Thyroid gland (tissue), 4 donors: ENCODE measurements at regions not wholly inside any gene's neighbourhood (a gene's known extent, or its start where the extent isn't known, plus 50 kb on each side); places are given as distances from the start of the nearest gene placed in this dataset.

Experiments
- POLR2A ChIP-seq, 2 donors: fragments of 450-650 bp; IDR thresholded peaks; one replicate each; pipeline ENCODE4 v1.6.1; 2017; ENCODE audit warnings: antibody characterized with exemption in 2 of 2, mild to moderate bottlenecking in 2 of 2, moderate library complexity in 1 of 2
- TF ChIP-seq, protein P1 (sequence below), 6 experiments: fragments of 200-600 bp in 3 of 6; fragments of 450-650 bp in 3 of 6; sonication (generic) in 3 of 6; IDR thresholded peaks; one replicate each; pipeline ENCODE4 v1.5.1; 2016 to 2019; ENCODE audit warnings: antibody characterized with exemption in 6 of 6, mild to moderate bottlenecking in 2 of 6, inconsistent platforms in 1 of 6, moderate library complexity in 1 of 6

GRCh38 chr10:2476218-2476811 lies 591.0 kb upstream of the PFKP start:
- TF ChIP-seq, protein P1, sequence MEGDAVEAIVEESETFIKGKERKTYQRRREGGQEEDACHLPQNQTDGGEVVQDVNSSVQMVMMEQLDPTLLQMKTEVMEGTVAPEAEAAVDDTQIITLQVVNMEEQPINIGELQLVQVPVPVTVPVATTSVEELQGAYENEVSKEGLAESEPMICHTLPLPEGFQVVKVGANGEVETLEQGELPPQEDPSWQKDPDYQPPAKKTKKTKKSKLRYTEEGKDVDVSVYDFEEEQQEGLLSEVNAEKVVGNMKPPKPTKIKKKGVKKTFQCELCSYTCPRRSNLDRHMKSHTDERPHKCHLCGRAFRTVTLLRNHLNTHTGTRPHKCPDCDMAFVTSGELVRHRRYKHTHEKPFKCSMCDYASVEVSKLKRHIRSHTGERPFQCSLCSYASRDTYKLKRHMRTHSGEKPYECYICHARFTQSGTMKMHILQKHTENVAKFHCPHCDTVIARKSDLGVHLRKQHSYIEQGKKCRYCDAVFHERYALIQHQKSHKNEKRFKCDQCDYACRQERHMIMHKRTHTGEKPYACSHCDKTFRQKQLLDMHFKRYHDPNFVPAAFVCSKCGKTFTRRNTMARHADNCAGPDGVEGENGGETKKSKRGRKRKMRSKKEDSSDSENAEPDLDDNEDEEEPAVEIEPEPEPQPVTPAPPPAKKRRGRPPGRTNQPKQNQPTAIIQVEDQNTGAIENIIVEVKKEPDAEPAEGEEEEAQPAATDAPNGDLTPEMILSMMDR (IDR thresholded peaks at IDR 0.05), result no peak
- no peak for TF ChIP-seq POLR2A (IDR thresholded peaks at IDR 0.05)
